GM23338 (cell line): ENCODE measurements at regions not wholly inside any gene's neighbourhood (a gene's known extent, or its start where the extent isn't known, plus 50 kb on each side); places are given as distances from the start of the nearest gene placed in this dataset.

ENCODE experiments used
- ATAC-seq: fragments of 200-7000 bp; cut with Tn5 transposase; 3 replicates; pipeline ENCODE4 v1.9.1; 2020
- DNase-seq: peaks from one replicate; pipeline ENCODE4 v3.0.0-alpha.2; 2015; ENCODE audit warnings: low spot score
- H2AFZ ChIP-seq: fragments of 200-600 bp; sonication (generic); 2 replicates; pipeline ENCODE4 v1.8.0; 2016; ENCODE audit warnings: antibody characterized with exemption, mild to moderate bottlenecking, moderate library complexity
- H3F3A ChIP-seq: fragments of 200-600 bp; sonication (generic); replicated peaks from 2 replicates; pipeline ENCODE4 v1.8.0; 2017; ENCODE audit warnings: antibody characterized with exemption, mixed run types, low read depth
- H3K27ac ChIP-seq: fragments of 200-600 bp; sonication (generic); 2 replicates; pipeline ENCODE4 v1.6.1; 2016; ENCODE audit warnings: low read depth
- H3K27me3 ChIP-seq: fragments of 200-600 bp; sonication (generic); 2 replicates; pipeline ENCODE4 v1.8.0; 2016; ENCODE audit warnings: mild to moderate bottlenecking, mixed run types, moderate library complexity; ENCODE audit not compliant: insufficient read depth
- H3K36me3 ChIP-seq: fragments of 200-600 bp; sonication (generic); 2 replicates; pipeline ENCODE4 v1.8.0; 2016; ENCODE audit warnings: mild to moderate bottlenecking; ENCODE audit not compliant: insufficient read depth
- H3K4me1 ChIP-seq: fragments of 200-600 bp; sonication (generic); 2 replicates; pipeline ENCODE4 v1.8.0; 2016; ENCODE audit warnings: mild to moderate bottlenecking, moderate library complexity; ENCODE audit not compliant: insufficient read depth
- H3K4me2 ChIP-seq: fragments of 200-600 bp; sonication (generic); 2 replicates; pipeline ENCODE4 v1.7.1; 2017; ENCODE audit warnings: mixed run types
- H3K4me3 ChIP-seq: fragments of 200-600 bp; sonication (generic); 2 replicates; pipeline ENCODE4 v1.6.1; 2016; ENCODE audit warnings: mixed run types
- H3K79me2 ChIP-seq: fragments of 200-600 bp; sonication (generic); replicated peaks from 2 replicates; pipeline ENCODE4 v1.8.0; 2017; ENCODE audit warnings: mild to moderate bottlenecking; ENCODE audit not compliant: insufficient read depth
- H3K9me2 ChIP-seq: fragments of 200-600 bp; sonication (generic); 2 replicates; pipeline ENCODE4 v1.8.0; 2017; ENCODE audit not compliant: insufficient read depth
- H4K20me1 ChIP-seq: fragments of 200-600 bp; sonication (generic); replicated peaks from 2 replicates; pipeline ENCODE4 v1.8.0; 2017; ENCODE audit warnings: mild to moderate bottlenecking; ENCODE audit not compliant: insufficient read depth
- H3K27ac Mint-ChIP-seq: 2 replicates; pipeline ENCODE4 v1.8.0; 2020; ENCODE audit warnings: inconsistent platforms, mild to moderate bottlenecking, moderate library complexity, mixed read lengths
- H3K27me3 Mint-ChIP-seq: 3 replicates; pipeline ENCODE4 v1.8.0; 2022; ENCODE audit warnings: low read depth, mild to moderate bottlenecking, moderate library complexity, mixed read lengths, inconsistent platforms; ENCODE audit not compliant: insufficient read depth, poor library complexity
- H3K36me3 Mint-ChIP-seq: 3 replicates; pipeline ENCODE4 v1.8.0; 2021; ENCODE audit warnings: low read depth, mild to moderate bottlenecking, inconsistent platforms, moderate library complexity, mixed read lengths
- H3K4me1 Mint-ChIP-seq: 3 replicates; pipeline ENCODE4 v1.8.0; 2020; ENCODE audit warnings: mild to moderate bottlenecking, inconsistent platforms, mixed read lengths
- H3K4me3 Mint-ChIP-seq: 3 replicates; pipeline ENCODE4 v1.8.0; 2021; ENCODE audit warnings: moderate library complexity, mild to moderate bottlenecking, inconsistent platforms, mixed read lengths
- H3K9me3 Mint-ChIP-seq: 3 replicates; pipeline ENCODE4 v1.8.0; 2020; ENCODE audit warnings: moderate library complexity, mild to moderate bottlenecking, inconsistent platforms, mixed read lengths
- CREB1 ChIP-seq: fragments of 250-450 bp; sonication (Bioruptor Pico); IDR thresholded peaks from 2 replicates; pipeline ENCODE4 v1.5.0; 2020; ENCODE audit warnings: low read depth, mild to moderate bottlenecking, moderate library complexity
- CTCF ChIP-seq, 2 experiments: fragments of 200-600 bp in 1 of 2; sonication (generic) in 1 of 2; conservative IDR thresholded peaks; 2 replicates each; pipeline versions ENCODE4 v1.5.1 to v1.6.1; 2016 to 2017; ENCODE audit warnings: antibody characterized with exemption in 2 of 2, low read depth in 2 of 2, mild to moderate bottlenecking in 2 of 2, moderate library complexity in 1 of 2
- ETS1 ChIP-seq: IDR thresholded peaks from 2 replicates; pipeline ENCODE4 v1.6.1; 2016; ENCODE audit warnings: antibody characterized with exemption
- EZH2 ChIP-seq: fragments of 200-600 bp; sonication (generic); IDR thresholded peaks from one replicate; pipeline ENCODE4 v1.8.0; 2017; ENCODE audit warnings: antibody characterized with exemption, mild to moderate bottlenecking, low read depth; ENCODE audit not compliant: unreplicated experiment
- EZH2phosphoT487 ChIP-seq: fragments of 200-600 bp; sonication (generic); IDR thresholded peaks from one replicate; pipeline ENCODE4 v1.8.1; 2018; ENCODE audit warnings: antibody characterized with exemption; ENCODE audit not compliant: unreplicated experiment
- JUNB ChIP-seq: IDR thresholded peaks from one replicate; pipeline ENCODE4 v1.6.1; 2016; ENCODE audit warnings: antibody characterized with exemption; ENCODE audit not compliant: unreplicated experiment
- NANOG ChIP-seq: IDR thresholded peaks from 2 replicates; pipeline ENCODE4 v1.6.1; 2016; ENCODE audit warnings: antibody characterized with exemption, borderline replicate concordance
- POLR2AphosphoS5 ChIP-seq: IDR thresholded peaks from 2 replicates; pipeline ENCODE4 v1.6.1; 2016; ENCODE audit warnings: antibody characterized with exemption, low read depth
- REST ChIP-seq: IDR thresholded peaks from one replicate; pipeline ENCODE4 v1.6.1; 2018; ENCODE audit warnings: antibody characterized with exemption; ENCODE audit not compliant: unreplicated experiment
- STAT1 ChIP-seq: IDR thresholded peaks from one replicate; pipeline ENCODE4 v1.6.1; 2016; ENCODE audit warnings: antibody characterized with exemption; ENCODE audit not compliant: unreplicated experiment
- ZNF114 ChIP-seq: fragments of 250-450 bp; sonication (Bioruptor Pico); IDR thresholded peaks from 2 replicates; pipeline ENCODE4 v1.5.0; 2020; ENCODE audit warnings: mild to moderate bottlenecking, moderate library complexity
- ZNF331 ChIP-seq: fragments of 250-450 bp; sonication (Bioruptor Pico); IDR thresholded peaks from 2 replicates; pipeline ENCODE4 v1.5.0; 2020; ENCODE audit warnings: low read depth, mild to moderate bottlenecking, moderate library complexity
- ZNF462 ChIP-seq: fragments of 250-450 bp; sonication (Bioruptor Pico); IDR thresholded peaks from 2 replicates; pipeline ENCODE4 v1.5.0; 2020; ENCODE audit warnings: mild to moderate bottlenecking, moderate library complexity

- no peak for TF ChIP-seq ZNF331 (CRISPR knock-in tag)
- TF ChIP-seq EZH2phosphoT487 = no peak
- TF ChIP-seq JUNB = no peak
- TF ChIP-seq POLR2AphosphoS5 = no peak
- no peak for TF ChIP-seq NANOG
- no peak for TF ChIP-seq EZH2
- no peak for TF ChIP-seq STAT1
- TF ChIP-seq CREB1 = no peak
Observed at GRCh38 chr1:234967121-234967520, 161.5 kb downstream of the TOMM20 start (continued).

DNA sequence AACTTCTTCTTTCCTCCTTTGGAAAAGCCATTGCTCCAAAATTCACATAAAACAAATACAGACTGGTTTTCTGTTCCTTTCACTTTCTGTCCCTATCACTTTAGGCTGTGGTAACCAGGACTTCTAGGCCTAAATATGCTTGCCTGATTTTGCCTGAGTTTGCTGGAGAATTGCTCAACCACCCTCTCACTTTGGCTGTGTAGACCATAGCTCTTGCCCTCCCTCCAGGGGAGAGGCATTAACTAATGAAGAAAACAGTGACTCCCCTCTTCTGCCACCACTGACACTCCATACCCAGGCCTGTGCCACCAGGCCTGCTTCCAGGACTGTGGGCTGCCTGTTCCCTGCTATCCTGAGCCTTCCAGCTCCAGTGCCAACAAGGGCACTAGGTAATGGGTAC, 163.5 kb downstream of the TOMM20 start:
- H3K4me3 ChIP-seq = no peak overlapping the region
- Mint-ChIP-seq H3K36me3 (no peaks in the 10 kb centered on the region), H3K9me3 (no peaks in the 10 kb centered on the region), H3K27me3 (peaks cover 4% of the 10 kb centered on the region), H3K4me3 (no peak overlapping the region), H3K4me1 (peaks cover 29% of the 10 kb centered on the region), H3K27ac (no peak overlapping the region)
- no peak for DNase-seq
- no peaks in the 10 kb centered on the region for H3F3A ChIP-seq
- no peak for ATAC-seq
- H3K9me2 ChIP-seq = no peaks in the 10 kb centered on the region
- no peaks in the 10 kb centered on the region for H4K20me1 ChIP-seq
- H3K27ac ChIP-seq = no peak overlapping the region
- H2AFZ ChIP-seq = no peak overlapping the region
- H3K27me3 ChIP-seq = no peaks in the 10 kb centered on the region
- H3K36me3 ChIP-seq = no peaks in the 10 kb centered on the region
- no peak overlapping the region for H3K4me2 ChIP-seq
- TF ChIP-seq ZNF462 (no peak), ZNF114 (CRISPR knock-in tag) (no peak), JUNB (no peak), NANOG (no peak), ETS1 (no peak), STAT1 (no peak), REST (no peak), CREB1 (no peak), ZNF331 (CRISPR knock-in tag) (no peak), CTCF (conservative IDR thresholded peaks at IDR 0.05; ENCODE audit: low read depth in 2 of 2) (no peak), EZH2 (no peak), EZH2phosphoT487 (no peak)
- no peaks in the 10 kb centered on the region for H3K79me2 ChIP-seq
- H3K4me1 ChIP-seq = peaks cover 8% of the 10 kb centered on the region
